Astrocyte (in vitro differentiated cells and primary cell): ENCODE measurements at regions not wholly inside any gene's neighbourhood (a gene's known extent, or its start where the extent isn't known, plus 50 kb on each side); places are given as distances from the start of the nearest gene placed in this dataset.

ENCODE experiments used
- CTCF ChIP-seq: IDR thresholded peaks from 2 replicates; pipeline ENCODE4 v1.5.1; 2011; ENCODE audit warnings: low read depth, mild to moderate bottlenecking, inconsistent platforms, low read length, moderate library complexity; ENCODE audit not compliant: insufficient read depth
- EZH2 ChIP-seq: IDR thresholded peaks from 2 replicates; pipeline ENCODE4 v1.6.1; 2012; ENCODE audit warnings: mild to moderate bottlenecking, low read length, inconsistent platforms; ENCODE audit not compliant: insufficient read depth

GRCh38 chr2:7933672-7934071, 748.2 kb upstream of the ID2 start:
- TF ChIP-seq CTCF, result no peak
- no peak for TF ChIP-seq EZH2
